Left lung (tissue), 4 donors: ENCODE measurements at regions not wholly inside any gene's neighbourhood (a gene's known extent, or its start where the extent isn't known, plus 50 kb on each side); places are given as distances from the start of the nearest gene placed in this dataset.
A peak's percentile ranks its signal among the peaks of the same experiment; 100 is the strongest.

Experiments
- ATAC-seq: fragments of 200-7000 bp; cut with Tn5 transposase; one replicate; pipeline ENCODE4 v1.9.1; 2020; ENCODE audit warnings: moderate library complexity
- DNase-seq, 4 donors: peaks; one replicate each; pipeline ENCODE4 v3.0.0-alpha.2; 2013 to 2020
- H3K27ac ChIP-seq, 2 donors: fragments of 200-600 bp; sonication (generic) in 1 of 2; one replicate each; pipeline versions ENCODE4 v1.5.0 to v1.8.0; 2020 to 2021
- H3K27me3 ChIP-seq, 2 donors: fragments of 200-600 bp; sonication (generic) in 1 of 2; one replicate each; pipeline versions ENCODE4 v1.5.0 to v1.8.0; 2020 to 2021
- H3K36me3 ChIP-seq, 2 donors: fragments of 200-600 bp; sonication (generic) in 1 of 2; one replicate each; pipeline versions ENCODE4 v1.5.0 to v1.8.0; 2020 to 2021
- H3K4me1 ChIP-seq, 2 donors: fragments of 200-600 bp; one replicate each; pipeline ENCODE4 v1.8.0; 2021
- H3K4me3 ChIP-seq, 2 donors: fragments of 200-600 bp; sonication (generic) in 1 of 2; one replicate each; pipeline versions ENCODE4 v1.5.0 to v1.8.0; 2020 to 2021; ENCODE audit warnings: mild to moderate bottlenecking in 1 of 2
- H3K9me3 ChIP-seq, 2 donors: fragments of 200-600 bp; sonication (generic) in 1 of 2; one replicate each; pipeline versions ENCODE4 v1.5.0 to v1.8.0; 2020 to 2021
- intact Hi-C, 2 donors: fragments of 100-400 bp; cut with DNase I; formaldehyde crosslinking; loops; one replicate each; pipeline versions ENCODE4 v1.11.2 to v1.14.2; 2022
- TF ChIP-seq, protein P1 (sequence below), 2 donors: fragments of 200-600 bp; sonication (generic) in 1 of 2; IDR thresholded peaks; one replicate each; pipeline versions ENCODE4 v1.5.0 to v1.8.0; 2021; ENCODE audit warnings: antibody characterized with exemption in 2 of 2
- donor health status: DM: no; HTN: yes; CAD: no.
- donor health status: DM: no; HTN: no; CAD: no.

DNA sequence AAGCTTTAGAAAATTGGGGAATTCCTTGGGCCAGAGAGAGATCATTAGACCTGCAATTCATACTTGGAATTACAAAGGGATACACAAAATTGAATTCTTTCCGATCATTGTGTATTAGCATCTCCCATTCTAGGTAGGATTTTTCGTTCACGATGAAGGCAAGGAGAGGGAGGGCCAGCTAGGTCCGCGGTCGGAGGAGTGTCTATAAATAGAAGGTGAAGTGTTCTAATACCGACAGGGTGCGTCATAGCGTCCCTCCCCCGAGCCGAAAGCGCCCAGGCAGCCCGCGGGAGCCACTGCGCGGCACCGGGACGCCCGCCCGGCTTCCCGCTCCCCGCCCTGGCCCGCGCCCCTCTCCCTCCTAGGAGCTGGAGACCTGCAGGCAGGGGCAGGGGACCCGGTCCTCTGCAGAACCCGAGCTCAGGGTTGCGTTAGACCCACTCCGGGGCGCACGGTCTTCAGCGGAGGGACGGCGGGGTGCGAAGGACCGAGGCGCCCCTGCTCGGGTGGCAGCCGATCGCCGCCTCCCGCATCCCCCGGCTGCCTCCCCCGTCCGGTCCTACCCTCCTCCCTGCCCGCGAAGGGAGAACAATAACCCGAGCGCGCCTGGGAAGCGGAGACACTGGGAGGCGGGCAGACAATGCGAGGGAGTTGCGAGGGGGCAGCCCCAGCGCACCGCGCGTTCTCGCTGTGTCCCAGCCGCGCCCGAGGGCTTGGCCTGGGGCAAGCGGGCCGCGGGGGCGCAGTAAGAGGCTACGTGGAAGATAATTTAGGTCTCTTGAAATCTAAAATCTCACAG lies 114.2 kb upstream of the SERTAD2 start:
- Histone ChIP-seq H3K4me1 (peaks cover 5 to 23% of the 10 kb centered on the region in 2 donors), H3K27ac (peak overlapping the region; percentile 97 to 98), H3K9me3 (no peaks in the 10 kb centered on the region), H3K36me3 (no peaks in the 10 kb centered on the region), H3K4me3 (peak overlapping the region; percentile 62 to 65), H3K27me3 (no peaks in the 10 kb centered on the region)
- TF ChIP-seq, protein P1, sequence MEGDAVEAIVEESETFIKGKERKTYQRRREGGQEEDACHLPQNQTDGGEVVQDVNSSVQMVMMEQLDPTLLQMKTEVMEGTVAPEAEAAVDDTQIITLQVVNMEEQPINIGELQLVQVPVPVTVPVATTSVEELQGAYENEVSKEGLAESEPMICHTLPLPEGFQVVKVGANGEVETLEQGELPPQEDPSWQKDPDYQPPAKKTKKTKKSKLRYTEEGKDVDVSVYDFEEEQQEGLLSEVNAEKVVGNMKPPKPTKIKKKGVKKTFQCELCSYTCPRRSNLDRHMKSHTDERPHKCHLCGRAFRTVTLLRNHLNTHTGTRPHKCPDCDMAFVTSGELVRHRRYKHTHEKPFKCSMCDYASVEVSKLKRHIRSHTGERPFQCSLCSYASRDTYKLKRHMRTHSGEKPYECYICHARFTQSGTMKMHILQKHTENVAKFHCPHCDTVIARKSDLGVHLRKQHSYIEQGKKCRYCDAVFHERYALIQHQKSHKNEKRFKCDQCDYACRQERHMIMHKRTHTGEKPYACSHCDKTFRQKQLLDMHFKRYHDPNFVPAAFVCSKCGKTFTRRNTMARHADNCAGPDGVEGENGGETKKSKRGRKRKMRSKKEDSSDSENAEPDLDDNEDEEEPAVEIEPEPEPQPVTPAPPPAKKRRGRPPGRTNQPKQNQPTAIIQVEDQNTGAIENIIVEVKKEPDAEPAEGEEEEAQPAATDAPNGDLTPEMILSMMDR (IDR thresholded peaks at IDR 0.05) = no peak
- DNase-seq (peak; percentile 83 to 96 (median 92)), ATAC-seq (peak; percentile 97)
- intact Hi-C loops = no loop called here

DNA sequence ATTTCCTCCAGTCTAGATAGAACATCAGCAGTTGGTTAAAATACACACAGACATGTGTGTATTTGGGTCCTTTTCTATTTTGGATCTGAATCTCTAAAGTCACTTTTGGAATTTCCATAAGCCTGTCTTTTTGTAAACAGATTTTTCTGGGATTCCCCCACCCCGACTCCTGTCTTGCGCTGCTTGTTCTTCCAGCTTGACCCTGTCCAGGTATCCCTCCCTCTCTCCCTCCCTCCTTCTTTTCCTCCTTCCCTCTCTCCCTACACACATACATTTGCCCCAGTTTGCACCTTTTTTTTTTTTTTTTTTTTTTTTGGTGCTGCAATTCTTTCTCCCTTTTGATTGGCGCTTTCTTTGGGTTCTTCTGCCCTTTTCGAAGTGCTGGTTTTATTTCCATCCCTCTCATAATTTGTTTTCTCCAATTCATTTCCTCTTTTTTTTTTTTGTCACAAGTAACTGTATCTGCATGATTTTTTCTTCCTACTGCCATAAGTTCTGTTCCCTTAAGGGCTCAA lies 114.8 kb upstream of the SERTAD2 start:
- ATAC-seq = peak; percentile 1
- H3K36me3 ChIP-seq = no peaks in the 10 kb centered on the region
- H3K4me3 ChIP-seq = peak overlapping the region; percentile 62 to 65
- intact Hi-C loops = no loop called here
- peak overlapping the region; percentile 97 to 98 for H3K27ac ChIP-seq
- TF ChIP-seq, protein P1 (IDR thresholded peaks at IDR 0.05) = no peak
- H3K9me3 ChIP-seq = no peaks in the 10 kb centered on the region
- H3K27me3 ChIP-seq = no peaks in the 10 kb centered on the region
- DNase-seq = no peak
- H3K4me1 ChIP-seq = peaks cover 5 to 23% of the 10 kb centered on the region in 2 donors

DNA sequence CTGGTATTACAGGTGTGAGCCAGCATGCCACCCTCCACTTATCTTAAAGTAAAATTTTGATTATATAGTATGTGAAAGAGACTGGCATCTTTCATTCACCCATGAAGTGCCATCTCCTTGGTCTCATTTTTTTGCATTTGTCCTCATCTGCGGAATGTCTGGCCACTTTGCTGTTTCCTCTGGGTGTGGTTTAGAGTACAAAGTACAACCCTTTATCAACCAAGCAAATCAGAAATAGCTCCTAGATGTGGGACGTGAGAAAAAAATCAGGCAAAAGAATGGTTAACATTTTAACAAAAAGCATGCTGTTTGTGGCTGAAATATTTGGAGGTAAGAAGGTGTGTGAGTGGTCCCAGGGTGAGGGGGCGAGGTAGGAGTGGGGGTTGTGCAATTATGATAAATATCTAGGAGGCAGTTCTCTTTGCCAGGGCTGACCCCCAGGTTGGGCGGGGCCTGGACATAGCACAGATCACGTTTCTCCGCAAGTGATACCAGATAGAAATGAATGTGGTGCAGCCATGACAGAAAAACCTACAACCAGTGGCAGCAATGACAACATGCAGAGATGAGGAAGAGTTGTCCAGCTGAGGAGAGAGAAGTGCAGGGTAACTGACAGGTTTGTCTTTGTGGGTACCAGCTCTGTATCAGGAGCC lies 115.8 kb upstream of the SERTAD2 start:
- Histone ChIP-seq H3K27me3 (no peaks in the 10 kb centered on the region), H3K4me1 (peaks cover 5 to 23% of the 10 kb centered on the region in 2 donors), H3K9me3 (no peaks in the 10 kb centered on the region), H3K36me3 (no peaks in the 10 kb centered on the region), H3K4me3 (no peak overlapping the region), H3K27ac (no peak overlapping the region)
- TF ChIP-seq, protein P1 (IDR thresholded peaks at IDR 0.05) = no peak
- intact Hi-C loops = no loop called here
- DNase-seq = no peak
- no peak for ATAC-seq

DNA sequence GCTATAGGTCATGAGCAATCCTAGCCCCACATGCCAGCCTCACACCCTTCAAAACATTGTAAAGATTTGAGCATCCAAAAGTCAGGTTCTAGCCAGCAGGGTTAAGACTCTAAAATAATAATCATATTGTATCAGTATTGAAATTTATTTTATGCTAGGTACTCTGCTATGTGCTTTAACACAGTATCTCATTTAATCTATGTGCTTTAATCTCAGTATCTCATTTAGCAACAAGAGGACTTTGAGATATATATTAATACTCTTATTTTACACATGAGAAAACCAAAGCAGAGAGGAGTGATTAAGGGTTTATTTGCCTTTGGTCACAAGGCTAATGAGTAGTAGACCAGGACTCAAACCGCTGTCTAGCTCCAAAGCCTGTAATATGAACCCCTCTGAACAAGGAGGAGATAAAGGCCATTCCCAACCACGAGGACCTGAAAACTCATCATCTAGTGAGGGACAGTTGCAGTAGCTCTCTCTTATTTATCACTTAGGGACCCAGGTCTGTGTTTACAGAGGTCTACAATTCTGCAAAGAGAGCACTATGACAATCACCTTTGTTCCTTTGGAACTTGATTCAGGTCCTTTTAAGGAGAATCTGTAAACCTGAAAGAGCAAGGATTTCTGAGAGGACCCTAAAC lies 116.5 kb upstream of the SERTAD2 start:
- Histone ChIP-seq H3K4me1 (peaks cover 5 to 23% of the 10 kb centered on the region in 2 donors), H3K4me3 (no peak overlapping the region), H3K27ac (no peak overlapping the region), H3K27me3 (no peaks in the 10 kb centered on the region), H3K9me3 (peaks cover 0 to under 1% of the 10 kb centered on the region in 2 donors), H3K36me3 (no peaks in the 10 kb centered on the region)
- DNase-seq (no peak), ATAC-seq (no peak)
- TF ChIP-seq, protein P1 (IDR thresholded peaks at IDR 0.05) = no peak
- intact Hi-C loops = no loop called here
